GM21526 (cell line): ENCODE measurements at regions not wholly inside any gene's neighbourhood (a gene's known extent, or its start where the extent isn't known, plus 50 kb on each side); places are given as distances from the start of the nearest gene placed in this dataset.

Source experiments
- ATAC-seq: cut with Tn5 transposase; IDR thresholded peaks from one replicate; pipeline ENCODE4 v1.9.1; 2021; ENCODE audit warnings: moderate library complexity; ENCODE audit not compliant: unreplicated experiment, low FRiP score

DNA sequence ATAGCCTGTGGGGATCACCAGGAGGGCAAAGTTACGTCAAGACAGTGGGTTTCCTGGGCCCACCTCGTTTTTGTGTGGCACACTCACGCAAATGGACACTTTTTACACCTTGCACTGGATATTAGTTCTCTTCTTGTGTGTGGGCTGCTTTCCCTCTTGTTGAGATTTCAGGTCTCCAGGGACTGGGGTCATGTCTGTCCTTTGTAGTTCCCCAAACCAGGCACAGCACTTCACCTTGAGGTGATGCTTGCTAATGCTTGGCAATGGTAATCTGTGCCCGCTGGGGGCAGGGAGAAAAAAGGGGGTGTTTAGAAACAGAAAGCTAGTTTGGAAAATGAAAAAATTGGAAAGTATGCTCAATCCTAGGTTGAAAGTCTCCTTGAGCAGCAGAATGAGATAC is 195.3 kb downstream of the PTEN start:
- no peak for ATAC-seq

DNA sequence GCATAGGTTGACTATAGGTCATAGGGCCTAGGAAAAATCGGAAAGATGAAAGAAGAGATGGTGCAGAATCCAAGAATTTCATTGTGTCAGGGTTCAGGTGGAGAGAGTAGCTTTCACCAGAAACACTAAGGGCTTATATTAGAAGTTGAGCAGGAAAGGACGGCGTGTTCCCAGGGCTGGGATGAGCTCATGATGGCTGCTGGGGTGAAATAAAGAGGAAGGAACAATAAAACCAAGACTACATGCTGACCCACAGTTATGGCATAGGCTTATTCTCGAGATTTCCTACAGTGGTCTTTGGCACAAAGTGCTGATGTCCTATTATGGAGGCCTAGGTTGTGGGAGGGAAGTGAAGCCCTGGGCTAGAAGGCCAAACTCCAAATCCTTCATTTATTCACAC is 195.8 kb downstream of the PTEN start:
- ATAC-seq, result no peak

DNA sequence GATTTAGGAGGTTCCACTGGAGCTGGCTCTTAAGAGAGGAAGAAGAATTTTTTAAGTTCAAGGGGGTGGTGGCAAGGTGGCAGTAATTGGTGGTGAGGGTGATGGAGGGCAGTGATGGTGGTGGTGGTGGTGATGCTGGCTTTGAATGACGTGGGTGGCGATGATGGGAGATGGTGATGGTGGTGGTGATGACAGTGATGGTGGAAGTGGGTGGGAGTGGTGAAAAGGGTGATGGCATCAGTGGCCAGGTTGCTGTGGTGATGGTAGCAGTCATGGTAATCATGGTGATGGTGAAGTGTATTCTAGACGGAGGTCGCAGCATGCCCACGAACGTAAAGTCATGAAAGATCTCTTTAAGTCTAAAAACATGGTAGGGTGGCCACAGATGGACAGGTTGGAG is 197.3 kb downstream of the PTEN start:
- ATAC-seq, result no peak

DNA sequence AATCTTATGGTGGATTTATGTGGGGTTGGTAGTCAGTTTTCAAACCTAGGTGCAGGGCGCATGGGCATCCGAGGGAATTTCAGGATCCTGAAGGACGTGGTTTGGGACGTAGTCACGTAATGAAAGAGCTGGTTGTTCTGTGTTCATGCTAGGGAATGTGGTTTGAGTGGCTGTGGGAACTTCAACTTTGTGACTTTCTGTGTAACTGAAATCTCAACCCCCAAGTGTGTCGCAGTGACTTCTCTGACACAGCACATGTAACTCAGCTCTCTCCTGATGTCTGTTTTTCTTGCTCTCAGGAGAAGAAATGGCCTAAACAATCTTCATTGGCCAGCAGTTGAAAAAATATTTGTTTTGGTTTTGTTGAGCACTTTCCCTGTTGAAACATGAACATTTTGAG is 199.0 kb downstream of the PTEN start:
- no peak for ATAC-seq

DNA sequence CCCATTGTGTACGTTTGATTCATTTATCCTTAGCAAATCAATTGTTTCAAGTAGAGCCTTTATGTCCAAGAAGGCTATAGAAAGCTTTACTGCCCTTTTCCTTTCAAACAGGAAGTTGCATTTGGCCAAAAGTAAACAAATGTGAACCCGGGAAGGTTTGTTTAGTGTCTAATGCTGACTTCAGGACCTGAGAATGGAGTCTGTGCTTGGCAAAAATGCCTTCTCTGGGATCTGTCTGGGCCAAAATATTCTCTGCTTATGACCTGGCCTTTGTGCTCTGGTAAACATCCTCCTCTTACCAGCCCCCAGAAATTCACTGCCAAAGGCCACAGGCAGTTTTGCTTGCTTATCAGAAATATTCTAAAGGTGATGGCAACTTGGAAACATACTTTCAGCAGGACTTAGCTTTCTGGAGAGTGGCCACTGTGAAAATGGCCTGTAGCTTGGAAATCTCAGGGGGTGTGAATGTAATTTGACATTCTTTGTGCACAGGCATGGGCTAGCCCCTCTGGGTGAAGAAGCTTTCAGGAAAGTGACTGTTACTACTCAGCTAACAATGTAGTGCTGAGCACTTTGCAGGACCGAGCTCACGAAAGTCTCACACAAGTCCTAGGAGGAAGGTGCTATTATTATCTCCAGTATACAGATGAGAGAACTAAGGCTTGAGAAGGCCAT is 199.5 kb downstream of the PTEN start:
- ATAC-seq, result no peak

DNA sequence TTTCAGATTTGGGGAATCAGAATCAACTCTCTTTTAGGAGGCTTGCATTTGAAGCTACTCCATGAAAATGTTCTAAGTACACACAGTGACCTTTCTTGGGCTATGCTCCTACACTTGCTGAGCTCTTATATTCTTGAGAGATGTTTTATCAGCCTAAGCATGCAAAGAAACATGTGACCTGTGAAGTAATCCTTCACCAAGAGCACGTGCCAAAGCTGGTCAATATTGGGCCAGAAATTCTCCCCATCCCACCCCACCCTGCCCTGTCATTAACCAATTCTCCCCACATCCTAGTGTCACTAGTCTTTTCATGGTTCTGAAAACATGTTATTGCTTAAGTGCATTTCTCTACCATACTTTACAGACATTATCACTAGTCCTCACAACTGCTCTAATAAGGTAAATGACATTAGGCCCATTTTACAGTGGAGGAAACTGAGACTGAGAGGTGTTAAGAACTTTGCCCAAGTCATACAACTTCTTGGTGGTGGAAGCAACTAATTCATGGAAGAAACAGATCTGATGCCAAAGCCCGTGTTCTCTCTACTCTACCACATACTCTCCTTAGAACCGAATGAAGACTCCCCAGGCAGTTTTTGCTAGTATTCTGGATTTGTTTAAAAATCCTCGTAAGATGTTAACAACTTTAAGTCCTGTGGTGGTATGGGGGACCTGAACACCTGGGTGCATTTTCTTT is 200.6 kb downstream of the PTEN start:
- no peak for ATAC-seq

DNA sequence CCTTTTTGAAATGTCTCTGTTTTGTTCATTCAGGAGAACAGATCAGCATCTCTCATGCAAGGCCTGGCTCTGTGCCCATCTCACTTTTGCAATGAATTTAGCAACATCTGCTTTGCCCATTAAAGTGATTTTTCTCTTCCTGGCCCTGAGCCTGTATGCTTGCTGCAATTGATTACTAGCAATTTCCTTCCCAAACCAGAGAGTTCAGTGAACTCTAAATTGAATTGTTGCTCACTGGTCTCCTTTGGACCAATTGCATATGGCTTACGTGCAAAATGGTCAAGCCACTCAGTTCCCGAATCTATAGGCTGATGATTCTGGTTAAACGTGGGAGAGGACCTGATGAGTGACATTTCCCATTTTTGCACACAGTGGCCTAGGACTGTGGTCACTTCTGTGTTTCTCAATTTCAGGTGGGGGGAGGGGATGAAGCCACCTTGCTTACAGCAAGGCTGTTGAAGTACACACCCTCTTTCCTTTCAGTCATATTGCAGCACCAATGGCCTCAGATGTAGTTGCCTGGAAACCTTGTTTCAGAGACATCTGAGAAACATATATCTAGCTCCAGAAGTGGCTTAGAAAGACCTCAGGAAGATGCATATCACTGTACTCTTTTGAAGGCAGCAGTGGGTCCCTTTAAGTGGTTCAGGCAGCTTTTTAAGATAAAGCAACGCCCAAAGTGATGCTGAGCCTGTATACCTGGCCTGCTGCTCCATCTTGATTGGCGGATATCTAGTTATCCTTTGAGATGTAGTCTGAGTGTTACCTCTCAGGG is 201.4 kb downstream of the PTEN start:
- ATAC-seq, result no peak

DNA sequence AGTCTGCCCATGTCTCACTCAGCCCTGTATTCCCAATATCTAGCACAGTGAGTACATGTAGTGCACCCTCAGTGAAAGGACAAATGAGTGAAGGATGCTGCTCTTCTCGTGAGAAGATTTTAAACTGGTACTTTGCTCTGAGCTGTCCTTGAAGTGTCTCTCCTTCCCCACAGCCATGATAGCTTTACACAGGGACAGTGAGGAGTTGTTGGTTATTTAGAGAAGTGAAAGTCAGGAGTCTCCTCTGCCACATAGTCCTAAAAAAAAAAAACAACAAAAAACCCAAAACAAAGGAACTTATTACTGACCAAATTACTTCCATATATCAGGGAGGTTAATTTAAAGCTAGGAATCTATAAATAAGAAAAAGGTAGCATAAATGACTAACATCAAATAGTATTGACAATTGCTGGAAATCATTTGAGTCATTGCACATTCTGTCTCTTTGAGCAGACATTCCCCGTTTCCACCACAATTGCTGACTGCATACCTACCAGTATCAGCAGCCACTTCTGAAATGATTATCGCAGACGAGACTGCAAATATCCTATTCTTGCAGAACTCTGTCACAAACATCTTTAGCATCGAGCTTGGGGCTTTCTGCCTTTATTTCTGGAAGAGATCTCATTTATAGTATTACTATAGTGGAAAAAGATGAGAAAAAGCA is 202.1 kb downstream of the PTEN start:
- no peak for ATAC-seq

DNA sequence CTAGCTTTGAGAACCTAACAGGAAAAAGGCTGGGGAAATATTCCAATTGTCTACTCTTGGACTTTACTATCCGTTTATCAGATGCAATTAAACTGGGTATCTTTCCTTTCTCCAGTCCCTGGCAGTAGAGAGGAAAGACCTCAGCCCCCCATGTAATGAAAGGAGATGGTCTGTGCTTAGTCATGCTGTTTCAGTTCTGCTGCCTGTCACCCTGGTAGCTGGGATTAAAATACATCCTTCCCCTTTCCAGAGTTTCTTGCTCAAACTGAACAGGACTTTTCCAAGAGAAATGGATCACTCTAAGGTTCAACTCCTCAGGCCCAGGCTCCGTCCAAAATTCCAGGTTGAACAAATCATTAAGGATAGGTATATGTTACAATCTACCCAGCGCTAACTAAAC is 202.9 kb downstream of the PTEN start:
- ATAC-seq, result no peak

DNA sequence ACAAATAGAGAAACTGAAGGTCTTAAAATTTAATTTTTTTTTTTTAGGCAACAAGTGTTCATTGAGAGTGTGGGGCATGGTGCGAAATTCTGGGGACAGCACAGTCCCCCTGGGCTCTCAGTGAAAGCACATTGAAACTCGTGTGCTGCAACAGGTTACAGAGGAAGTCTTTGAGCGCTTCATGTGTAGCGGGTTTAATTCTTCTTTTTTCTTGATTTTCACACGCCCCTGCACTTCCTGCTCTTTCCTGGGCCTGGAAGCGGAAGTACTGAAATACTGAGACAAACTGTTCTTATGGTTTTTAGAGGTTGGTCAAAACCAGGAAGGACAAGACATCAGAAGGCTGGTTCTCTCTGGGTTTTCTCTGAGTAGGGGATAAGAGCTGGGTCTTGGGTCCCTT is 203.5 kb downstream of the PTEN start:
- ATAC-seq, result no peak

DNA sequence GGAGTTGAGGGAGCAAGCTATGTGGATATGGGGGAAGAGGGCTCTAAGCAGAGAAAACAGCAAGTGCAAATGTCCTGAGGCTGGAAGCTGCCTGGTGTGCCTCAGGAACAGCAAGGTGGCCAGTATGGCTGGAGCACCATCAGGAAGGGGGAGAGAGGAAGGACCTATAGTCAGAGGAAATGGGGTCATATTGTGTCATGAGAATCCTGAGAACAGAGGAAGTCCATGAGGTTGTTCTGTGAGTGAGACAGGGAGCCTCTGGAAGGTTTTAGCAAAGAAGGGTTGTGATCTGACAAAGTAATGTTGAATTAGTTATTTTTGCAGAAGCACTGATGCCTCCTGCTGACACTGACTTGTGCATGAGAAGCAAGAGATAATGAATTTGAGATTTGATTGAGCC is 204.3 kb downstream of the PTEN start:
- no peak for ATAC-seq

DNA sequence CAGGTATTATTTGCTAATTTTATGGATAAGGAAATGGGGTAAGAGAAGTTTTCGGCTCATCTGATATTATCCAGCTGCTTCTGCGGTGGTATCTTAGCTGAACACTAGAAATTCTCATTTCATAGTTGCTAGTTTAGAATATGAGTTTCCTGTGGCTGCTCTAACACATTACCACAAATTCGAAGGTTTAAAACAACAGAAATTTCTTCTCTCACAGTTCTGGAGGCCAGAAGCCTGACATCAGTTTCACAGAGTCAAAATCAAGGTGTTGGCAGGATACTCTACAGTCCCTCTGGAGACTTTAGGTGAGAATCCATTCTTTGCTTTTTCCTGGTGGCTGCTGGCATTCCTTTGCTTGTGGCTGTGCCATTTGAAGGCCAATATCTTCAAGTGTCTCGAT is 205.9 kb downstream of the PTEN start:
- no peak for ATAC-seq

DNA sequence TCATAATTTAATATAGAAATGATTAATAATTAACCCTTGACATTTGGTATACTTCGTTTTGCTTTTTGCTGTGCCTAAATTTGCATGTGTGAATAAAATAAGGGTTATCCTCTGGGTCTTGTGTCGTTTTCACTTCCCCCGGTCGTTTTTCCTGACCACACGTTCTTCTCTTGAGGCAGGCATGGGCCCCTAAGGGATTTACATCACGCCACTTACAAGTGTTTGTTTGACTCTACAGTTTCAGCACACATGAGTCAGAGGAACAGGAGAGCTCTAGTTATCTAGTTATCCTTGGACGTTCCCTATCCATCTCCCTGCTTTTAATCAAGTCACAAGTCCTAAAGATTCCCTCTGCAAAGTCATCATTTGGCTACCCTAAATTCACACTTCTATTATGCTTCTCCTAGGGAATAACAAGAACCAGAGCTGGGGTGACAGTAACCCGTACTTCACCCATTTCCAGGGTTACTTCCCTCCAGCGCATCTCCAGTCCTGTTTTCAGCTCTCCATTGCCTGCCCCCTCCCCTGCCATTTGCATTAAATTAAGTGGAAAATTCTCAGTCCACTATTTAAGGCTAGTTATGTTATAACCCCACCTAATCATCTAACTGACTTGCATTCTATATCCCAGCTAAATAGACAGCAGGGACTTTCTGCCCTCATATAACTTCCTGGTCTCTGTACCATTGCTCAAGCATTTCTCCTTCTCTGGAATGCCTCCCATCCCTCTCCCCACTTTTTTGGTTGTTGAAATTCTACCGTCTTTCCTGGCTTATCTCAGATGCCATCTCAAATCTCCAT is 206.9 kb downstream of the PTEN start:
- no peak for ATAC-seq

DNA sequence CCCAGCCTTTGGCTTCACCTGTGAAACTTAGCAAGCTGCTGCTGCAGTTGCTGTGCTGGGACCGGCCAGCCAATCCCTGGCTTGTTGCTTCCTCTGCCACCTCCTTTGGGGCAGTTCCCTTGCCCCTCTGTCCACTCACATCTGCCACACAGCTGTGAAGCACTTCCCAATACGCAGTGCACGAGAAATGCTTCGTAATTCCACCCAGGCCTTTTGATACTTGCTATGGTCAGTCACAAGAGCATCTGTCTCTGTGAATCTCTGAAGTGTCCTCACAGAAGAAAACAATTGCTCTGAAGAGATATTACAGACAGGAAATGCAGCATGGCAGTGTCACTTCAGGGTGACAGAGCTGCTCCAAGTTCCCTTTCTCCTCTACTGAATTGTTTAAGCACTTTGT is 208.5 kb downstream of the PTEN start:
- no peak for ATAC-seq

DNA sequence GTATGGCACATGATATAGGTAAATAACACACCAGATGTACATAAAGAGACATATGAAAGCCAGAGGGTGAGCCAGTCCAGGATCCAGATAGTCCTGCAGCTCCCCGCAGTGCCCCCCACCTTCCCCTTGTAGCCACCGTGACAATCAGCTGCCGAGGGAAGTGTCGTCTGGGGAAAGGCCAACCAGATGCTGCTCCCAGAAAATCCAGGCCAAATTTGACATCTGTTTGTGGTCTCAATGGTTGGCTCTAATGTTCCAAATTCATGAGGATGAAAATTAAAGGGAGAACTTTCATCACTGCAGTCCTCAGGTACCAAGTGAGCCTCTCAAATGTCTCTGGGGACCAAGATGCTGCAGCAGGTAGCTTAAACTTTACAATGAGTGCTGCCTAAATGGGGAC is 210.3 kb downstream of the PTEN start:
- ATAC-seq, result no peak

DNA sequence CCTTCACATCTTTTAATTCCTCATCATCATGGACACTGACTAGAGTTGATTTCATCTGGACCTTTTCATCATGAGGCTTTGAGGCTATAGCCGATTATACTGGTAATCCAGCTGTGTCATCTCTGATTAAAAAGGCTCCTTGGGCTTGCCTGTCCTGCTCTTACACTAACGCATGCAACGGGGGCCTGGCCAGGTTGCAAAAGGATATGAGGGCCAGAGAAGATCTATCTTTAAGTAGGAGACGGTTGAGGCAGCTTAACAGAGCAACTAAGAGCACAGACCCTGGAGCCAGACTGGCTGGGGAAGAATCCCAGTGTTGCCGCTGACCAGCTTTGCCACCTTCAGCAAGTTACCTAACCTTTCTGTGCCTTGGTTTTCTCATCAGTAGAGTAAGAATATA is 211.5 kb downstream of the PTEN start:
- ATAC-seq, result no peak

DNA sequence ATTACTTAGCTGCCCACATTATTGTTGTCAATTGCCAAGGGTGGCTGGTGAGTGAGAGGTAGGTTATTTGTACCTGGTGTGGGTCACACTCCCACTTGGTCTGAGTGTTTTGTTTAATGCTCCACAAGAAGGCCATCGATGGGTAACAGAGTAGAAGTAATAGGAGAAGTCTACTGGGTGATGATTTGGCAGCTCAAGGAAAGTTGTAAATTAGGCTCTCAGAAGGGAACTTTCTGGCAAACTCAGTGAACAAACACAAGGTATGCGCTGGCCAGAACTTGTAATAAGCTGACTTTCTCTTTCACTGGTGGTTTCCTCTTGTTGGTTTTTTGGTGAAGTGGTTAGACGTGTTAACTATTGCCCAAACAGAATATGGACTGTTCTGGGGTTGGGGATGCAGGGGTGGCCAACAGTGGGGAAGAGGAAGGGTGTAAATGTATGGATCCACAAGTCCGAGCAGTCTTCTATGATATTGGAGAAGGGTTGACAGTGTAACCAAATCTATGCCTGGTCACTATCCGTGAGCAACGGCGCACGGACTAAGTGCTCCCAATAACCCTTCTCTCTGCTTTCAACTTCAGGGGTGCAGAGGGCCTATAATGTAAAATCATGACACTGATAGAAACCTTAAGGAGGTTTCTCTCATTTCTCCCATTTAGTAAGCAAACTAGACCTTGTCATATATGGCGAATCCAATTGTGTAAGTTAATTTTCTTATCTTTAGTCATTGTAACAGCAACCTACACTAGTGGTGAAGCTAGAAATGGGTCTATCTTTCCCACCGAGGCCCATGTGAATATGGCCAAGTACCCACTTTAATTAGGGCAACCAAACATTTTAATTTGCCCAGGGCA is 212.8 kb downstream of the PTEN start:
- ATAC-seq, result no peak

DNA sequence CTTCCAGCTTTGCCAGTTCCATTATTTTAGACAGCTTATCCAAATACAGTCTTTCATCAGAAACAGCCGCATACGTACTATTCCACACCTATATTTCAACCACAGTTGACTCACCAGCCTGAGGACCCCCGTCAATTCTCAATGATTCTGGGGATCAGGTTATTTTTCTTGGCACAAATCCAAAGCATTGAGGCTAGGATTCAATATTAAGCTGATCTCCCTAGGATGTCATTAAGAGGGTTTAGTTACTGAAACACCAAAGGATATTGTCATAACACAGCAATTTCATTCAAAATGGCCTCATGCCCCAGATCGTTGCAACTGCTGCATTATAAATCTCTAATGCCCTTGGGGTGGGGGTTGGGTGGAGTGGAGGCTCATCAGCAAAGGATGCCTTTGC is 214.6 kb downstream of the PTEN start:
- no peak for ATAC-seq

DNA sequence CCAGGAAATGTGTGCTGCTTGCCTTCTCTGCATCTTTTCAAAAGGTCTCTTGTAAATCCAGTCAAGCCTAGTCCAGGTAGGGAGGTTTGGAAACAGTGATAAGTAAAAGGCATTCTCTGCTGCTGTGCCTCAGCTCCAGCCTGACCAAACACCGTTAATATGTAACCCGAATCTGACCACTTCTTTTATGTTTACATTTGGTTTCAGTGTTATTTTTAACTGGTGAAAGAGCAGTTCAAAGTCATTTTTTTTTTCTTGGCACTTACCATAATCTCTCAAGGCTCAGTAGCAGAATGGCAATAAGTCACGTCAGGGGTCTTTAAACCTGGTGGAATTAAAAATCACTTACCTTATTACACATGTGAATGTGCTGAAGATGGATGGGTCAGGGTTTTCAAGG is 216.8 kb downstream of the PTEN start:
- ATAC-seq, result no peak
